Endothelial cell of umbilical vein (primary cell): ENCODE measurements at regions not wholly inside any gene's neighbourhood (a gene's known extent, or its start where the extent isn't known, plus 50 kb on each side); places are given as distances from the start of the nearest gene placed in this dataset.

ENCODE experiments used
- EZH2 ChIP-seq: IDR thresholded peaks from 2 replicates; pipeline ENCODE4 v1.6.1; 2012; ENCODE audit warnings: borderline replicate concordance, low read depth, mild to moderate bottlenecking, moderate library complexity, low read length, inconsistent platforms; ENCODE audit not compliant: severe bottlenecking
- FOS ChIP-seq: IDR thresholded peaks from 2 replicates; pipeline ENCODE4 v1.6.1; 2011; ENCODE audit warnings: mild to moderate bottlenecking, low read length, moderate library complexity, borderline replicate concordance; ENCODE audit not compliant: insufficient read depth
- MYC ChIP-seq: IDR thresholded peaks from one replicate; pipeline ENCODE4 v1.6.1; 2011; ENCODE audit warnings: mild to moderate bottlenecking, low read depth, low read length
- POLR2A ChIP-seq: IDR thresholded peaks from 2 replicates; pipeline ENCODE4 v1.6.1; 2012; ENCODE audit warnings: low read depth, mild to moderate bottlenecking, control low read depth, low read length
- POLR2AphosphoS5 ChIP-seq: IDR thresholded peaks from 2 replicates; pipeline ENCODE4 v1.6.1; 2012; ENCODE audit warnings: low read depth, mild to moderate bottlenecking, control low read depth, low read length, moderate library complexity; ENCODE audit not compliant: insufficient read depth
- TF ChIP-seq, protein P1 (sequence below), 2 donors: IDR thresholded peaks; 1 replicate in 1 of 2; 2 replicates in 1 of 2; pipeline ENCODE4 v1.5.1; 2011; ENCODE audit warnings: low read length in 2 of 2, mild to moderate bottlenecking in 2 of 2, moderate library complexity in 2 of 2, control low read depth in 1 of 2, inconsistent platforms in 1 of 2, low read depth in 1 of 2; ENCODE audit not compliant: insufficient read depth in 1 of 2; ENCODE audit errors: extremely low read depth in 1 of 2
- TF ChIP-seq, protein P2 (sequence below): IDR thresholded peaks from 2 replicates; pipeline ENCODE4 v1.6.1; 2011; ENCODE audit not compliant: insufficient read depth, insufficient read length

DNA sequence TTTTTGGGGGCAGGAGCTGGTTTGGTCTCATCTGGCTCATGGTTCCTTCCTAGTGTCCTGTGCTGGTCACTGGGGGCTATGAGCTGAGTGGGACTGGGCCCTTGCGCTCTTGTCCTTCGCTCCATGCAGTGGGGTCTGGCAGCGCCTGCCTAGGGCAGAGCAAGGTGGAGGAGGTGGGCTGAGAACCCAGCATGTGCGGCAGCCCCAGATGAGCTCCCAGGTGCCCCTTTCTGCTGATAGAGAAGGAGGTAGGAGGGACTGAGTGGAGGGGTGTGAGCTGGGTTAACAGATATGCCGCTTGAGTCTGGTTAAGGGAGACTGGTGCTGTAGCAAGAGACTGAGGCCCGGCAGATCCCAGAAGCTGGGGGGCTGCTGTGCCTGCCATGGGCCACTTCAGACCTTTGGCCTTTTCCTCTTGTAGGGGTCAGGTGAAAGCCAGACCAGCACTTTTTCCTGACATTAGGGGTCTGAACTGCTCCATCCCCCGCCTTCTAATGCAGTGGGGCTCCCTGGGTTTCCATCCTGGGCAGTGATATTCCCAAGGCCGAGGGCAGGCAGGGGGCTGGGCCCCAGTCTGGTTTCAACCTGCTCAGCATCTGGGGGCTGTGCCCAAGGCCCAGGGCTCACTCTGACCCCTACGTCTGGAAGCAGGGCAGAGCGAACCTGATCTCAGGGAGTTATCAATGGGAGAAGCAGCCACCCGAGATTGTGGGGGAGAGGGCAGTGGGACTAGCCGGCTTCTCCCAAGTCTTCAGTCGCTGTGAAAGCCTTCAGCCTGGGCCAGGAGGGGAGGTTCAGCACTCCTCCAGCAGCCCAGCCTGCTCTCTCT lies 62.9 kb upstream of the PRR23C start:
- TF ChIP-seq, protein P1, sequence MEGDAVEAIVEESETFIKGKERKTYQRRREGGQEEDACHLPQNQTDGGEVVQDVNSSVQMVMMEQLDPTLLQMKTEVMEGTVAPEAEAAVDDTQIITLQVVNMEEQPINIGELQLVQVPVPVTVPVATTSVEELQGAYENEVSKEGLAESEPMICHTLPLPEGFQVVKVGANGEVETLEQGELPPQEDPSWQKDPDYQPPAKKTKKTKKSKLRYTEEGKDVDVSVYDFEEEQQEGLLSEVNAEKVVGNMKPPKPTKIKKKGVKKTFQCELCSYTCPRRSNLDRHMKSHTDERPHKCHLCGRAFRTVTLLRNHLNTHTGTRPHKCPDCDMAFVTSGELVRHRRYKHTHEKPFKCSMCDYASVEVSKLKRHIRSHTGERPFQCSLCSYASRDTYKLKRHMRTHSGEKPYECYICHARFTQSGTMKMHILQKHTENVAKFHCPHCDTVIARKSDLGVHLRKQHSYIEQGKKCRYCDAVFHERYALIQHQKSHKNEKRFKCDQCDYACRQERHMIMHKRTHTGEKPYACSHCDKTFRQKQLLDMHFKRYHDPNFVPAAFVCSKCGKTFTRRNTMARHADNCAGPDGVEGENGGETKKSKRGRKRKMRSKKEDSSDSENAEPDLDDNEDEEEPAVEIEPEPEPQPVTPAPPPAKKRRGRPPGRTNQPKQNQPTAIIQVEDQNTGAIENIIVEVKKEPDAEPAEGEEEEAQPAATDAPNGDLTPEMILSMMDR (IDR thresholded peaks at IDR 0.05; ENCODE audit: extremely low read depth in 1 of 2, insufficient read depth in 1 of 2, low read depth in 1 of 2, low read length in 2 of 2), result no peak
- TF ChIP-seq POLR2A, result no peak
- no peak for TF ChIP-seq POLR2AphosphoS5
- TF ChIP-seq, protein P2, sequence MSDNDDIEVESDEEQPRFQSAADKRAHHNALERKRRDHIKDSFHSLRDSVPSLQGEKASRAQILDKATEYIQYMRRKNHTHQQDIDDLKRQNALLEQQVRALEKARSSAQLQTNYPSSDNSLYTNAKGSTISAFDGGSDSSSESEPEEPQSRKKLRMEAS, result no peak
- no peak for TF ChIP-seq FOS
- no peak for TF ChIP-seq EZH2
- no peak for TF ChIP-seq MYC
